OCI-LY1 (cell line): ENCODE measurements at regions not wholly inside any gene's neighbourhood (a gene's known extent, or its start where the extent isn't known, plus 50 kb on each side); places are given as distances from the start of the nearest gene placed in this dataset.

Experiments used
- CTCF ChIP-seq: fragments of 200-600 bp; sonication (generic), shearing (Covaris generic); IDR thresholded peaks from 2 replicates; pipeline ENCODE4 v1.5.1; 2017; ENCODE audit warnings: mild to moderate bottlenecking, antibody characterized with exemption, low read length, moderate library complexity, mixed read lengths
- EZH2 ChIP-seq: fragments of 200-600 bp; sonication (generic), shearing (Covaris generic); IDR thresholded peaks from 2 replicates; pipeline ENCODE4 v1.8.0; 2017; ENCODE audit warnings: borderline replicate concordance, mixed run types, mild to moderate bottlenecking, antibody characterized with exemption, low read length, moderate library complexity, mixed read lengths

- TF ChIP-seq EZH2 = no peak
- no peak for TF ChIP-seq CTCF
Observed at GRCh38 chr14:99326041-99326710, 54.2 kb upstream of the BCL11B start.
